ENCODE measurements at regions not wholly inside any gene's neighbourhood (a gene's known extent, or its start where the extent isn't known, plus 50 kb on each side); places are given as distances from the start of the nearest gene placed in this dataset.
"Not testable (repeated sequence)": the region's sequence is repeated elsewhere in the genome, so short reads cannot be mapped to it uniquely, and the experiment has no call there.

GRCh38 chr11:54797906-54798305, 91.3 kb downstream of the OR4A5 start:
- not testable (repeated sequence) for H3F3A ChIP-seq (ENCODE audit: control insufficient read depth, insufficient read depth); H3K9me2 ChIP-seq (replicated peaks; ENCODE audit: control insufficient read depth, low read length); H3K79me2 ChIP-seq (ENCODE audit: control insufficient read depth, low read length); H4K20me1 ChIP-seq (ENCODE audit: control insufficient read depth, insufficient read depth, low read depth, low read length); H3K27me3 ChIP-seq (ENCODE audit: control insufficient read depth, low read length); H3K36me3 ChIP-seq (ENCODE audit: control insufficient read depth, low read length); H3K27ac ChIP-seq (ENCODE audit: low read depth, low read length); H3K4me3 ChIP-seq (ENCODE audit: low read length); H3K4me1 ChIP-seq (ENCODE audit: control insufficient read depth, low read length); H3K4me2 ChIP-seq (ENCODE audit: low read length); H3K9me3 ChIP-seq (ENCODE audit: control insufficient read depth, insufficient read depth, low read length)

- TF ChIP-seq EZH2phosphoT487 (IDR thresholded peaks at IDR 0.05; ENCODE audit: borderline replicate concordance, low read length) (no peak), CTCF (IDR thresholded peaks at IDR 0.05; ENCODE audit: low read depth, low read length, poor library complexity, severe bottlenecking) (no peak)
- Histone ChIP-seq H3K9me3 (ENCODE audit: control insufficient read depth, insufficient read depth, low read length) (peaks cover 16% of the 10 kb centered on the region; the same call in 1 of the 2 replicates), H4K20me1 (ENCODE audit: control insufficient read depth, insufficient read depth, low read depth, low read length) (no peaks in the 10 kb centered on the region), H3K27ac (ENCODE audit: low read depth, low read length) (no peak overlapping the region), H3K79me2 (ENCODE audit: control insufficient read depth, low read length) (no peaks in the 10 kb centered on the region), H3K4me3 (ENCODE audit: low read length) (no peak overlapping the region), H3F3A (ENCODE audit: control insufficient read depth, insufficient read depth) (no peaks in the 10 kb centered on the region), H3K36me3 (ENCODE audit: control insufficient read depth, low read length) (no peaks in the 10 kb centered on the region), H3K27me3 (ENCODE audit: control insufficient read depth, low read length) (no peaks in the 10 kb centered on the region), H3K9me2 (replicated peaks; ENCODE audit: control insufficient read depth, low read length) (no peaks in the 10 kb centered on the region), H3K4me2 (ENCODE audit: low read length) (no peak overlapping the region), H3K4me1 (ENCODE audit: control insufficient read depth, low read length) (no peaks in the 10 kb centered on the region)
Observed at GRCh38 chr11:54832676-54833075, 126.0 kb downstream of the OR4A5 start.

- not testable (repeated sequence) for H3K9me2 ChIP-seq (replicated peaks; ENCODE audit: control insufficient read depth, low read length); H3K36me3 ChIP-seq (ENCODE audit: control insufficient read depth, low read length); H4K20me1 ChIP-seq (ENCODE audit: control insufficient read depth, insufficient read depth, low read depth, low read length); H3K4me1 ChIP-seq (ENCODE audit: control insufficient read depth, low read length); H3K4me3 ChIP-seq (ENCODE audit: low read length); H3F3A ChIP-seq (ENCODE audit: control insufficient read depth, insufficient read depth); H3K27ac ChIP-seq (ENCODE audit: low read depth, low read length); H3K27me3 ChIP-seq (ENCODE audit: control insufficient read depth, low read length); H3K79me2 ChIP-seq (ENCODE audit: control insufficient read depth, low read length); H3K4me2 ChIP-seq (ENCODE audit: low read length)
- peak; percentile 19 for TF ChIP-seq CTCF (IDR thresholded peaks at IDR 0.05; ENCODE audit: low read depth, low read length, poor library complexity, severe bottlenecking)
- H3K9me3 ChIP-seq (ENCODE audit: control insufficient read depth, insufficient read depth, low read length): peaks cover 15% of the 10 kb centered on the region; the same call in 1 of the 2 replicates
Observed at GRCh38 chr11:54855047-54855446, 148.4 kb downstream of the OR4A5 start.

Data from DOHH2 (cell line).